Activated gamma-delta T cell treated with Interleukin-2 at 50 U/mL for 16 hours (primary cell): ENCODE measurements at regions not wholly inside any gene's neighbourhood (a gene's known extent, or its start where the extent isn't known, plus 50 kb on each side); places are given as distances from the start of the nearest gene placed in this dataset.

Experiments
- DNase-seq: peaks from one replicate; pipeline ENCODE4 v3.0.0-alpha.2; 2020

DNA sequence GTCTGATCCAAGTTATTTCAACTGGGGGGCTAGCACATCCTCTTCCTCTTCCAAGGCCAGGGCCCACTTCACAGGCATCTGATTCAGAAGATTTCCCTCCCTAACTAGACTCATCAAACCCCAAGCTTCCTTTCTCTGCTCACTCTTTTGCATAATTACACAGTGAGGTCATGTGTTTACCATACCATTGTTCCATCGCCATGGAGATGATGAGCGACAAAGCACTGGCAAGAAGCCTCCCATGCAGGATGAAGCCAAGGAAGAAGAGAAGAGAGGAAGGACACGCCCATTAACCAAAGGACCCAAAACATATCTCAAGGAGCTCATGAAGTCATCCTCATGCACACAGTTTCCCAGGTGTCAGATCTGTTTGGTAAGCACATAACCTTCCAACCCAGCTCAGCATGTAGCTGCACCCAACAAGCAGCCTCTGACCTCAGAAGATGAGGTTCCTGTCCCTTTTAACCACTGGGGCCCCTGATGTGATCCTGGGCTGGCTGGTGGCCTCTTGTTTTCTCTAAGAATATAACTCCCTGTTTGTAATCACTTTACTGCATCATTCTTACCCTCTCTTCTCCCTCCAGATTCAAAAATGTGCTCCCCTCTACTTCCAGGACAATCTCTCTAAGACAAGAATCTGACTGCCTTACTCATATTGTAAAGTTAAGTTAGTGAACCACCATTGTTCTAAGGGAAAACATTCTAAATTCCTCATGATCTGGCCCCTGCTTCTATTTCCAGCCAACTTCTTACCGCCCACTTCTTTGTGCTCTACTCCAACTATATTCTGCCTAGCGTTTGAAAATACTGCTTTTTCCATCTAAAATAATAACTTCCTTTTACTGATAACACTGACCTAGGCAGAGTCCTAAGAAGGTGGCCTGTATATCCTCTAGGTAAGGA is 190.1 kb downstream of the TTC32 start:
- DNase-seq: no peak

DNA sequence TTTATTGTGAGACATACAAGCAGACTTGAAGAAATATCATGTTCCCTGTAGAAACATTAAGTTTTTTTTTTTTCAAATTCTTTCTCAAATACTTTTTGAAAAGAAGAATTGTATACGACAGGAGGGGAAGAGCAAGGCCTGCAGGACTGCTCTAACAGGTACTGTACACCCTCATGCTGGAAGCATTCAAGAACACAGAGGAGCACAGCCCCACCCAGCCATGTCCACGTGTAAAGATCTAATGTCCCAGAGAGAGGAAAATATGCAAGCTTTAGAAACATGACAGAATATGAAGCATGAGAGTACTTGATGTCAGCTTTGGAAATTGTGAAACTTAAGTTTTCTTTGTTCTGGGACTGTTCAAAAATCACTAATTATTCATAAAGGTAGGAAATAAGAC is 191.6 kb downstream of the TTC32 start:
- DNase-seq: no peak

DNA sequence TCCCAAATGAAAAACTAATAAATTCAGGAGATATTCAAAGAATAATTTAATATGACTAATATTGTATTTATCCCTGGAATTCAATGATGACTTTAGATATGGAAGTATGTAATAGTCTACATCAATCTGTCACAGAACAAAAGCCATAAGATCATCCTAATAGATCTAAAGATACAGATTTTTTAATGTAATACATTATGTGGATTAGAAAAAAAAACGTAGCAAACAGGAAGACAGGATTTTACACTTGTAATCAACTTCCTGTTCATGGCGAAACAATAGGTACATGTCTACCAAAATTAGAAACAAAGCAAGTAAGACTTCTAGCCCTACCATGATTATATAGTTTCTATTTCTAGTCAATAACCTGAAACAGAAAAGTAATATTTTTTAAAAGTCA is 192.2 kb downstream of the TTC32 start:
- no peak for DNase-seq

GRCh38 chr2:19708776-19709175 is 193.0 kb downstream of the TTC32 start:
- DNase-seq: no peak

- no peak for DNase-seq
These were observed 195.5 kb downstream of the TTC32 start for GRCh38 chr2:19706332-19706731.

- no peak for DNase-seq
These were observed 199.5 kb downstream of the TTC32 start for GRCh38 chr2:19702267-19702666.

- no peak for DNase-seq
These were observed 200.8 kb downstream of the TTC32 start for GRCh38 chr2:19700861-19701585.

- no peak for DNase-seq
These were observed 204.7 kb downstream of the TTC32 start for GRCh38 chr2:19697131-19697530.

DNA sequence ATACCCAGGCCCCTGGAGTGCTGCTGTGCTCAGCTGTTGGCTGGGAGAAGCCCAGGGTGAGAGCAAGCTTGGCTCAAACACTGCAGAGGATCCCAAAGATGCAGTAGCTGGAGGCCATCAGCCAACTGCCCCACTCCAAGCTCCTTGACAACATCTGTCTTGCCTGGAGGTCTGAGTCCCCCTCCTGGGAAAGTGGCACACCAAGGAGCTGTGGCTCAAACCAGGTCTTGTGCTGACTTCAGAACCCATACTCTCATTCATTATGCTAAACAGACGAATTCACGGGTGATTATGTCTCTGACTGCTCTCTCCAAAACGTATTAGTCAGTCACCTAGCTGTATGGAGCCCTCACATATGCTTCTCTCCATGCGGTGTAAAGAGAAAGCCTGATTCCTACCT is 206.1 kb downstream of the TTC32 start:
- no peak for DNase-seq

GRCh38 chr2:19691892-19692291 is 209.9 kb downstream of the TTC32 start:
- no peak for DNase-seq

GRCh38 chr2:19690429-19690828 is 211.4 kb downstream of the TTC32 start:
- no peak for DNase-seq

DNA sequence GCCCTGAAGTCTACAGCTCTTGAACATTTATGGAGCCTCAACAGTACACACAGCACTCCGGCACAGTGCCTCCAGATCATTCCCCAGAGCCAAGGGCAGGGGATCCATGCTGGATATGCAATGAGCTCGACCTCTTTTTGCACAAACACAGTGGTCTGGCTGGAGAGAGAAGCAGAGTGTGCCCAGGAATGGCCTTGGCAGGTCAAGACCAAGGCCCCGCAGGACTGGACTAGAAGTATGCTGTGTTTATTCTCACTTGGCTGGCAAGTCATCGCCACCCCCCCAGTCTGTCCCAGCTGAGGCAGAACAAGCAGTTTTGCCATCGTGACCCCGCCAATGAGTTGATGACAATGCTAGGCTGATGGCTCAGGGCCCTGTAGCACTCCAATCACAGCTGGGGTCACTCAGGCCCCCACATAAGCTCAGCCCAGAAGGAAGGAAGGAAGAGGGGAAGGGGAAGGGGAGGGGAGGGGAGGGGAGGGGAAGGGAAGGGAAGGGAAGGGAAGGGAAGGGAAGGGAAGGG is 212.1 kb downstream of the TTC32 start:
- DNase-seq: no peak

GRCh38 chr2:19688059-19688458 is 213.7 kb downstream of the TTC32 start:
- DNase-seq: no peak

GRCh38 chr2:19687017-19687659 is 214.6 kb downstream of the TTC32 start:
- no peak for DNase-seq

GRCh38 chr2:19686439-19686838 is 215.3 kb downstream of the TTC32 start:
- no peak for DNase-seq

DNA sequence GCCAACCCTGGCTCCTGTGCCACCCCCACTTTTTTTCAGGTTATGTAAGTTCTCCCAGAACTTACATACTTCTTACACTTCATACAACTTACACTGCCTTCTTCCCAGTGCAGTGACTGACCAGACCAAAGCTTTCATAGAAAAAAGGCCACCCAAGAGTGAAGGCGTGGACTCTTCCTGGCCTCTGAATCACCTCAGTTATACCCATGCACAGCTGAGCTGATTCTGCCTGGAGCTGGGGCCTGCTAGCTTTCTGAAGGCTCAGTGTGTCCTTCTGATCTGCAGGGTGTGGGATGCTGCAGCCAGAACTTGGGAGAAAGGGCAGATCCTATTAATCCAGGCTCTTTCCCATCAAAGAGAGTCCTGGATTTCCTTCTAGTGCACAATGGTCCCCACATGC is 216.1 kb downstream of the TTC32 start:
- DNase-seq: no peak

DNA sequence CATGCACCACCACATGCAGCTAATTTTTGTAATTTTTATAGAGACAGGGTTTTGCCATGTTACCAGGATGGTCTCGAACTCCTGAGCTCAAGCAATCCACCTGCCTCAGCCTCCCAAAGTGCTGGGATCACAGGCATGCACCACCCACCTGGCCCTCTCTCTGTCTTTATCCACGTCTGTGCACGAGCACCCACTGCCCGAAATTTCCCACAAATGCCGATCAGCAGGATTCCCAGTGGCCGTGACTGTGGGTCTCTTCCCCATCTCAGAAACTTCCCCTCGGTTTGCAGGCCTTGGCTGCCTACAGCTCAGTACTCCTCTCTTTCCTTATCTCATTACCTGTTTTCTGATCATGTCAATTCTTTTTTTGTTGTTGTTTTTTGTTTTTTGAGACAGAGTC is 217.3 kb downstream of the TTC32 start:
- DNase-seq: no peak

DNA sequence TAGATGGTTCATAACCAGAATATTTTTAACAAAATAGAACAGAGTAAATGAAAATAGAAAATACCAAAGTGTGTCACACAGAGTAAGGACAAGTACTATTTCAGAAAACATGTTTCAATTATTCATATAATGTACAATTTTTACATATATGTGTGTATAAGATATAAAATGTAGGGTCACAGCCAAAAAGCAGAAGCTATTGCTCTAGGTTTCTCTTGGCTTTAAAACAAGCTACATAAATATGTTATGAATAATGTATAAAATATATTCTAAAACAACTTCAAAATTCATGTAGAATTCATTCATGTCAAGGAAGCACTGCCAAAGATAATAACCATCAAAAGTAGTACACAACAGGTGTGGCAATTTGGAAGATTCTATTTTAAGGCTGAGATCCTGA is 218.2 kb downstream of the TTC32 start:
- DNase-seq: no peak

GRCh38 chr2:19682493-19682892 is 219.3 kb downstream of the TTC32 start:
- DNase-seq: no peak

- DNase-seq: no peak
These were observed 223.8 kb downstream of the TTC32 start for GRCh38 chr2:19677825-19678518.

DNA sequence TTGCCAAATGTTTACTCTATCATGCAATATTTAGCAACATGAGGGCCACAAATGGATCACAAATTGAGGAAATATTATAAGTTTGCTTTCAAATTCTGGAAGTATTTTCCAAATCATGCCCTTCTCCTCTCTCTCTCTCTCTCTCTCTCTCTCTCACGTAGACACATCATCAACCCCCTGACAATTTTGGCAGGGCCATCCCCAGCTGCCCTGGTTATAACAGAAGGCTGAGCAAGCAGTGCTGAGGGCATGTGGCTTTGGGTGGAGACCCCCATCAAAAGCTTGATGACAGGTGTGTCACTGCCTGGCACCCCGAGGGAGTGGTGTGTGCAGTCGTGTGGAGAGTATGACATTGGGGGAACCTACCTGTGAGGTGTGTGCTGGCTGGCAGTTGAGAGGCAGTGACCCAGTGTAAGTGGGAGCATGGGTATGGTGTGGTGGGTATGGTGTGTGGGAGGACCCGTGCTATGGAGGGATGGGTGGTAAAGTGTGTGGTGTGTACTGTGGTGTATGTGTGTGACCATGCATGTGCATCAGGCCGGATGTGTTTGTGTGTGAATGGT is 224.5 kb downstream of the TTC32 start:
- no peak for DNase-seq

DNA sequence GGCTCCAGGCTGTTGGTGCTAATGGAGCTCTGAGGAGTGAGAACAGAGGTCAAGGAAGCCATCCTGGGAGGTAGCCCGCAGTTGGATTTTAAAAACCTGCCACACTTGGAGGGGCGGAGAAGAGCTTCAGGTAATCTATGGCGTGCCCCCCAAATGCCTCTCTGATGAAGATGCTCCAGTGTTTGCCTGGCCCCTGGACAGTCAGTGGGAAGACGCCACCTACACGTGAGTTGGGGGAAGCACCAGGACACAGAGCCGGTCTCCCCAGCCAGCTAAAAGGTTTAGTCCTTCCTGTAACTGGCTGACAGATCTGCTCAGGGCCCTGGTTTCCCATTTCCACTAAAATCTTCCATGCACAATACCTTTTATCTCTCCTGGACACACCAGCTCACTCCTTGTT is 225.0 kb downstream of the TTC32 start:
- no peak for DNase-seq
